H1 (cell line): ENCODE measurements at regions not wholly inside any gene's neighbourhood (a gene's known extent, or its start where the extent isn't known, plus 50 kb on each side); places are given as distances from the start of the nearest gene placed in this dataset.

Source experiments
- CHD1 ChIP-seq: IDR thresholded peaks from 2 replicates; pipeline ENCODE4 v1.6.1; 2012; ENCODE audit warnings: low read depth, low read length, improper control_type of control experiment
- GABPA ChIP-seq: IDR thresholded peaks from 2 replicates; pipeline ENCODE4 v1.6.1; 2011; ENCODE audit warnings: mild to moderate bottlenecking, low read length, moderate library complexity, borderline replicate concordance; ENCODE audit not compliant: insufficient read depth
- KDM1A ChIP-seq: fragments of 200-600, 300-600 bp; sonication (generic); IDR thresholded peaks from 2 replicates; pipeline ENCODE4 v1.7.1; 2016; ENCODE audit warnings: mild to moderate bottlenecking, low read length, borderline replicate concordance
- RAD21 ChIP-seq, 2 experiments: IDR thresholded peaks in 1 of 2; conservative IDR thresholded peaks in 1 of 2; 2 replicates each; pipeline ENCODE4 v1.6.1; 2011; ENCODE audit warnings: low read depth in 2 of 2, low read length in 2 of 2, improper control_type of control experiment in 1 of 2, inconsistent platforms in 1 of 2, mild to moderate bottlenecking in 1 of 2, moderate library complexity in 1 of 2
- SUZ12 ChIP-seq: fragments of 200-600 bp; sonication (generic); IDR thresholded peaks from 2 replicates; pipeline ENCODE4 v1.6.1; 2012; ENCODE audit warnings: mild to moderate bottlenecking, inconsistent platforms, low read length, moderate library complexity, mixed read lengths
- TBP ChIP-seq: IDR thresholded peaks from 2 replicates; pipeline ENCODE4 v1.6.1; 2011; ENCODE audit warnings: low read depth, low read length, improper control_type of control experiment
- TF ChIP-seq, protein P1 (sequence below), 3 experiments: IDR thresholded peaks; 1 replicate in 2 of 3; 2 replicates in 1 of 3; pipeline versions ENCODE4 v1.5.1 to v1.6.1; 2011; ENCODE audit warnings: low read length in 3 of 3, mild to moderate bottlenecking in 3 of 3, inconsistent platforms in 2 of 3, low read depth in 1 of 3, moderate library complexity in 1 of 3; ENCODE audit not compliant: insufficient read depth in 1 of 3; ENCODE audit errors: control extremely low read depth in 1 of 3
- TF ChIP-seq, protein P2 (sequence below): IDR thresholded peaks from 2 replicates; pipeline ENCODE4 v1.6.1; 2012; ENCODE audit warnings: low read length, inconsistent platforms

- TF ChIP-seq, protein P1, sequence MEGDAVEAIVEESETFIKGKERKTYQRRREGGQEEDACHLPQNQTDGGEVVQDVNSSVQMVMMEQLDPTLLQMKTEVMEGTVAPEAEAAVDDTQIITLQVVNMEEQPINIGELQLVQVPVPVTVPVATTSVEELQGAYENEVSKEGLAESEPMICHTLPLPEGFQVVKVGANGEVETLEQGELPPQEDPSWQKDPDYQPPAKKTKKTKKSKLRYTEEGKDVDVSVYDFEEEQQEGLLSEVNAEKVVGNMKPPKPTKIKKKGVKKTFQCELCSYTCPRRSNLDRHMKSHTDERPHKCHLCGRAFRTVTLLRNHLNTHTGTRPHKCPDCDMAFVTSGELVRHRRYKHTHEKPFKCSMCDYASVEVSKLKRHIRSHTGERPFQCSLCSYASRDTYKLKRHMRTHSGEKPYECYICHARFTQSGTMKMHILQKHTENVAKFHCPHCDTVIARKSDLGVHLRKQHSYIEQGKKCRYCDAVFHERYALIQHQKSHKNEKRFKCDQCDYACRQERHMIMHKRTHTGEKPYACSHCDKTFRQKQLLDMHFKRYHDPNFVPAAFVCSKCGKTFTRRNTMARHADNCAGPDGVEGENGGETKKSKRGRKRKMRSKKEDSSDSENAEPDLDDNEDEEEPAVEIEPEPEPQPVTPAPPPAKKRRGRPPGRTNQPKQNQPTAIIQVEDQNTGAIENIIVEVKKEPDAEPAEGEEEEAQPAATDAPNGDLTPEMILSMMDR (IDR thresholded peaks at IDR 0.05; ENCODE audit: control extremely low read depth in 1 of 3, insufficient read depth in 1 of 3, low read depth in 1 of 3, low read length in 3 of 3): no peak
- TF ChIP-seq RAD21 (IDR thresholded peaks at IDR 0.05 in 1 of 2, conservative IDR thresholded peaks at IDR 0.05 in 1 of 2; ENCODE audit: low read depth in 2 of 2, low read length in 2 of 2) (no peak), GABPA (no peak), KDM1A (no peak), CHD1 (no peak), TBP (no peak), SUZ12 (no peak)
- TF ChIP-seq, protein P2, sequence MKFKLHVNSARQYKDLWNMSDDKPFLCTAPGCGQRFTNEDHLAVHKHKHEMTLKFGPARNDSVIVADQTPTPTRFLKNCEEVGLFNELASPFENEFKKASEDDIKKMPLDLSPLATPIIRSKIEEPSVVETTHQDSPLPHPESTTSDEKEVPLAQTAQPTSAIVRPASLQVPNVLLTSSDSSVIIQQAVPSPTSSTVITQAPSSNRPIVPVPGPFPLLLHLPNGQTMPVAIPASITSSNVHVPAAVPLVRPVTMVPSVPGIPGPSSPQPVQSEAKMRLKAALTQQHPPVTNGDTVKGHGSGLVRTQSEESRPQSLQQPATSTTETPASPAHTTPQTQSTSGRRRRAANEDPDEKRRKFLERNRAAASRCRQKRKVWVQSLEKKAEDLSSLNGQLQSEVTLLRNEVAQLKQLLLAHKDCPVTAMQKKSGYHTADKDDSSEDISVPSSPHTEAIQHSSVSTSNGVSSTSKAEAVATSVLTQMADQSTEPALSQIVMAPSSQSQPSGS: no peak
These were observed 115.2 kb upstream of the PDZRN3 start (continued) for GRCh38 chr3:73739791-73740453.
